Activated T-helper 2 cell treated with anti-CD3 and anti-CD28 coated beads, Interferon-gamma antibody, Interleukin-2, Interleukin-4, amounts not matched to agents 10 μg/mL and 5 μg/mL and 100 μg/mL, durations not matched to agents 14 hours and 24 hours and 36 hours (primary cell): ENCODE measurements at regions not wholly inside any gene's neighbourhood (a gene's known extent, or its start where the extent isn't known, plus 50 kb on each side); places are given as distances from the start of the nearest gene placed in this dataset.
"Not testable (repeated sequence)": the region's sequence is repeated elsewhere in the genome, so short reads cannot be mapped to it uniquely, and the experiment has no call there.

Experiments
- DNase-seq: peaks from one replicate; pipeline ENCODE4 v3.0.0; 2021; ENCODE audit warnings: low spot score
- H3K27ac Mint-ChIP-seq: one replicate; pipeline ENCODE4 v1.8.0; 2021; ENCODE audit warnings: mixed read lengths
- H3K27me3 Mint-ChIP-seq: one replicate; pipeline ENCODE4 v1.8.0; 2021; ENCODE audit warnings: low read depth, mixed read lengths
- H3K36me3 Mint-ChIP-seq: one replicate; pipeline ENCODE4 v1.8.0; 2021; ENCODE audit warnings: low read depth, mixed read lengths
- H3K4me1 Mint-ChIP-seq: one replicate; pipeline ENCODE4 v1.8.0; 2021; ENCODE audit warnings: low read depth, mixed read lengths
- H3K4me3 Mint-ChIP-seq: one replicate; pipeline ENCODE4 v1.8.0; 2021; ENCODE audit warnings: low read depth, mild to moderate bottlenecking, moderate library complexity, mixed read lengths
- H3K9me3 Mint-ChIP-seq: one replicate; pipeline ENCODE4 v1.8.0; 2021; ENCODE audit warnings: mixed read lengths
- intact Hi-C: fragments of 100-400 bp; cut with micrococcal nuclease; formaldehyde crosslinking; loops from one replicate; pipeline ENCODE4 v1.15.1; 2023

DNA sequence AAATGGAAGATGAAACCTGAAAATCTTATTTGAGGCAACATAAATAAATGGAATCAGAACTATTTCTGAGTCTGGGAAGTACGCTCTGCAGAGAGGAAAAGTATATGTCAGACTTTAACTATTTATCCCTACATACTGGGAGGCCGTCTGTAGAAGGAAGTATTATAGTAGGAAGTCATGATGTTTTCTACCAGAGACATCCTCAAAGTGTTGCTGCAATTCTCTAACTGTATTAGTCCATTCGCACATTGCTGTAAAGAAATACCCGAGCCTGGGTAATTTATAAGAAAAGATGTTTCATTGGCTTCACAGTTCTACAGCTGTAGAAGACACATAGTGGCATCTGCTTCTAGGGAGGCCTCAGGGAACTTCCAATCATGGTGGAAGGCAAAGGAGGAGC lies 88.7 kb upstream of the TBL1X start:
- H3K27me3 Mint-ChIP-seq: peaks cover 4% of the 10 kb centered on the region
- peaks cover 14% of the 10 kb centered on the region for H3K4me1 Mint-ChIP-seq
- no peaks in the 10 kb centered on the region for H3K36me3 Mint-ChIP-seq
- no peak for DNase-seq
- H3K27ac Mint-ChIP-seq: no peak overlapping the region
- H3K9me3 Mint-ChIP-seq: no peaks in the 10 kb centered on the region
- intact Hi-C loops: no loop called here
- H3K4me3 Mint-ChIP-seq: no peak overlapping the region

DNA sequence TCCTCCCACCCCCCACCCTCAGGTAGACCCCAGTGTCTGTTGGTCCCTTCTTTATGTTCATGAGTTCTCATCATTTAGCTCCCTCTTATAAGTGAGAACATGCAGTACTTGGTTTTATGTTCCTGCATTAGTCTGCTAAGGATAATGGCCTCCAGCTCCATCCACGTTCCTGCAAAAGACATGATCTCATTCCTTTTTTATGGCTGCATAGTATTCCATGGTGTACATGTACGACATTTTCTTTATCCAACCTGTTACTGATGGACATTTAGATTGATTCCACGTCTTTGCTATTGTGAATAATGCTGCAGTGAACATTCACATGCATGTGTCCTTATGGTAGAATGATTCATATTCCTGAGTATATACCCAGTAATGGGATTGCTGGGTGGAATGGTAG lies 87.6 kb upstream of the TBL1X start:
- H3K27ac Mint-ChIP-seq, H3K4me3 Mint-ChIP-seq, intact Hi-C loops, H3K36me3 Mint-ChIP-seq, DNase-seq, H3K27me3 Mint-ChIP-seq, H3K9me3 Mint-ChIP-seq: not testable (repeated sequence)
- peaks cover 14% of the 10 kb centered on the region for H3K4me1 Mint-ChIP-seq

DNA sequence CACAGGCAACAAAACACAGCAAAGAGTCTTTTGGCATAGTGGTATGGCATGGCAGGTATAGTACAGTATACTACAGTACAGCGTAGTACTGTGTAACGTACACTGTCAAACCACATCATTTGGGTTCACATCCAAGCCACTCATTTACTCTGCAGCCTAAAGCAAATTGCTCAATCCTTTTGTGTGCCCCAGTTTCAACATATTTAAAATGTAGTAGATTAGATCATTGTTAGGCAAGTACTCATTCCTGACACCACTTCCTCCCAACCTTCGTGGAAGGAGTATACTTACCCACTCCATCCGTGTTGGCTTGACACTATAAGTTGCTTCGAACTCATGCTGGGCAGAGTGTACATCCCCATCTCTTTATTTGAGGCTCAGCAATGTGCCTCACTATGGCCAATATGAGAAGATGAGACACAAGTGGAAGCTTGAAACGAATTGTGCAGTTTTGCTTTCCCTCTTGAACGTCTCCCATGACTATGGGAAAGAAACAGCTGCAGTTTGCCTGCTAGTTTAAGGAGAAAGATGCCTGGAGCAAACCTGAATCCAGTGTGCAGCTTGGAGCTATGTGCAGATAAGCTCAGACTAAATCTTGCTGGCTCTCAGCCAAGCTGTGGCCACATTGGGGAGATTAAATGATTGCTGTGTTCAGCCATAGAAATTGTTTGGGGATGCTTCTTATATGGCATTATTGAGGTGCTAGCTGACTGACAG lies 85.7 kb upstream of the TBL1X start:
- intact Hi-C loops: no loop called here
- H3K27ac Mint-ChIP-seq: no peak overlapping the region
- DNase-seq: no peak

DNA sequence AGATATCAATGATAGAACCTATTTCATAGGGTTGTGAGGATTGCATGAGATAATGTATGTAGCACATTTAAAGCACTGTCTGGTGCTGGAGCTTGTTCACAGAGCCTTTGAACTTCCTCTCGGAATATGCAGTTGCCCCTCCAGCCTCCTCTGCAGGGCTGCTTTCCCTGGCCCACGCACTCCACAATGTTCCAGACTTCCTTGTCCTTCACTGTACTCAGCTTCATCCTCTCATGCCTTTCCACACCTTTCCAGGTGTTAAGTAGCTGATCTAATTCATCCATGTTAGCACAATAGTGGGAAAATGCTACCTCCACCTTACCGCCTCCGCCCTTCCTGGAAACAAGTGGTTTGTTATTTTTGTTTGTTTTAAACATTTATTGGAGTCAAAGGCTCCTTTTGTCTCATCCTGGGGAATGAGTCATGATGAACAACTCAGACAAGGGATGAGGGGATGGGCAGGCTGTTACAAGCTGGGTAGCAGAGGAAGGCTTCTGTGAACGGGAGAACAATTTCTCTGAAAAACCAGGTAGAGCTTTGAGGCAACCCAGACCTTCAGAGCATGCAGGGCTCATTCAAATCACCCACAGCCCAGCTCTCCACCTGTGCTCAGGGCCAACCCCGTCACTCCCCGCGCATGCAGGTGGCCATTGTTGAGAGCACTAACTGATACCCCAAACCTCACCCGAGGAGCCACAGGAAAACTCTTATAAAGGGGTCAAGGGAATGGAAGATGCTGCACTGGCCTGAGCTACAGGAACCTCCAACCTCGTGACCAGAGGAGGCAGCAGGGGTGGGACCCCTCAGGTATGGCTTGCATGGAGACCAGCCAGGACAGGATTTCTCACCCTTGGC lies 84.9 kb upstream of the TBL1X start:
- no peak overlapping the region for H3K27ac Mint-ChIP-seq
- no peak for DNase-seq
- H3K36me3 Mint-ChIP-seq: no peaks in the 10 kb centered on the region
- no peaks in the 10 kb centered on the region for H3K27me3 Mint-ChIP-seq
- H3K4me3 Mint-ChIP-seq: no peak overlapping the region
- intact Hi-C loops: no loop called here
- no peaks in the 10 kb centered on the region for H3K9me3 Mint-ChIP-seq
- peaks cover 14% of the 10 kb centered on the region for H3K4me1 Mint-ChIP-seq

More for the DNA sequence above, 85.7 kb upstream of the TBL1X start:
- no peak overlapping the region for H3K4me3 Mint-ChIP-seq
- no peaks in the 10 kb centered on the region for H3K36me3 Mint-ChIP-seq
- no peaks in the 10 kb centered on the region for H3K27me3 Mint-ChIP-seq
- H3K9me3 Mint-ChIP-seq: no peaks in the 10 kb centered on the region
- H3K4me1 Mint-ChIP-seq: peaks cover 14% of the 10 kb centered on the region

DNA sequence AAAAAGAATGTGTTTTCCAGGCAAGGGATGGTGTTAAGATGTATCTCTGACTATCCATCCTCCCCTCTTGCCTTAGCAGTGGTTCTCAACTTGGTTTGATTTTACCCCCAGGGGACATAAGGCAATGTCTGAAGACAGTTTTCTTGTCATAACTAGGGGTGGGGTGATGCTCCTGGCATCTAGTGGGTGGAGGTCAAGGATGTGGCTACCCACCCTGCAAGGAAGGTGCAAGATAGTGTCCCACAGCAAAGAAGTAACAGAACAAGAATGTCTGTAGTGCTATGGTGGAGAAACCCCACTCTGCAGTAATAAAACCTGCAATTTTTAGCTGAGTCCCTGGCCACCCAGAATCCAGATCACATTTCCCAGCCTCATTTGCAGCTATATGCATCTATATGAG lies 81.2 kb upstream of the TBL1X start:
- intact Hi-C loops: no loop called here
- Mint-ChIP-seq H3K36me3 (no peaks in the 10 kb centered on the region), H3K9me3 (no peaks in the 10 kb centered on the region), H3K27ac (no peak overlapping the region), H3K27me3 (peaks cover 3% of the 10 kb centered on the region), H3K4me3 (no peak overlapping the region), H3K4me1 (peaks cover 11% of the 10 kb centered on the region)
- no peak for DNase-seq

DNA sequence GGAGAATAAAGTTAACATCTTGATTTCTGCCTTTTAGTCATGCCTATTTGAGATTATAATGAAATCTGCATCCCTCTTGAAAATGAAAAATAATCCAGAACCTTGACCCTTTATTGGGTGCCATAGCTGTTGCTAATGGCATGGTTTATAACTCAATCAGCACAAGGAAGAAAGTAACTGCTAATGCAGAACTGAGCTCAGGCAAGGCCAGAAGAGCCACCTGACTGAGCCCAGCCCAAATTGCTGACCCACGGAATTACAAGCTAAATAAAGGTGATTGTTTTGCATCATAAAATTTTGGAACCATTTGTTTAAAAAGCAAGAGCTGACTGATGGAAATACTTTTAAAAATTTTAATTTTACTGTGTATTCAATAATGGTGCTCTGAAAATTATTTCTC lies 76.4 kb upstream of the TBL1X start:
- Mint-ChIP-seq H3K9me3 (no peaks in the 10 kb centered on the region), H3K27ac (no peak overlapping the region), H3K4me3 (no peak overlapping the region), H3K36me3 (no peaks in the 10 kb centered on the region), H3K4me1 (no peaks in the 10 kb centered on the region), H3K27me3 (peaks cover 3% of the 10 kb centered on the region)
- no peak for DNase-seq
- intact Hi-C loops: no loop called here

DNA sequence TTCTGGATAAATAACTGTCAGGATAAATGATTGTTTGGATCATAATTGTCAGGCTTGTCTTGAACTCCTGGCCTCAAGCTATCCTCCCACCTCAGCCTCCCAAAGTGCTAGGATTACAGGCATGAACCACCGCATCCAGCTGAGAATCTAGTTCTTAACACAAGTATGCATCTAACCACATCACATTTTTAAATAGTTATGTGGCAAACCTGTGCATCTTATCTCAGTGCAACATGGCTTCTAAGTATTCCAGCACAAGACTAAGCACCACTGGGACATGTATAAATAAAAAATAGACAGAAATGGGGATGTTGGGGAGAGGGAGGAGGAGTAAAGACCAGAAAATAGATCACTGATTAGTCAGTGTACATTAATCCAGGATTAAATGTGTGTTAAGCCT lies 74.7 kb upstream of the TBL1X start:
- Mint-ChIP-seq H3K36me3 (no peaks in the 10 kb centered on the region), H3K27me3 (peaks cover 3% of the 10 kb centered on the region), H3K4me3 (no peak overlapping the region), H3K9me3 (no peaks in the 10 kb centered on the region), H3K27ac (no peak overlapping the region), H3K4me1 (no peaks in the 10 kb centered on the region)
- no peak for DNase-seq
- intact Hi-C loops: no loop called here

DNA sequence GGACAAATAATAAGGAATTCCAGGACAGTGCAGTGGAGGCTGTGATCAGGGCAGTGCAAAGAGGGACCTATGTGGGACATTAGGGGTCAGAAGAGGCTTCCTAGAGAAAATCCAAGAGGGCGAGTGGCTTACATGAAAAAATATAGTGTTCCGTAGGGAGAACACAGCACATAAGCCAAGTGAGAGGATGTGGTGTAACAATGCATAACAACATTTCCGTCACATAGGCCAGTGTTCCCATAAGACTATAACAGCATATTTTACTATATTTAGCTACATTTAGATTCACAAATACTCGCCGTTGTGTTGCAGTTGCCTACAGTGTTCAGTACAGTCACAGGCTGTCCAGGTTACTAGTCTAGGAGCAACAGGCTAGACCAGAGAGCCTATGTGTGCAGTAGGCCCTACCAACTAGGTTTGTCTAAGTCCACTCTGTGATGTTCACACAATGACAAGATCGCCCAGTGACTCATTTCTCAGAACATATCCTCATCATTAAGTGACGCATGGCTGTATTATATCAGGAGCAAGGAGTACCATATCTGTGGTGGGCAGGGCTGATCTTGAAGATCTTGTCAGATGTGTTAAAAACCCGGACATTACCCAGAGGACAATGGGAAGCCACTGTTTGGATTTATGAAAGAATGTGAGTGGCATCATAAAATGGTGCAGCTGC lies 74.0 kb upstream of the TBL1X start:
- H3K36me3 Mint-ChIP-seq: no peaks in the 10 kb centered on the region
- no peak overlapping the region for H3K4me3 Mint-ChIP-seq
- no peak for DNase-seq
- no peaks in the 10 kb centered on the region for H3K4me1 Mint-ChIP-seq
- no peak overlapping the region for H3K27ac Mint-ChIP-seq
- intact Hi-C loops: no loop called here
- peaks cover 3% of the 10 kb centered on the region for H3K27me3 Mint-ChIP-seq
- no peaks in the 10 kb centered on the region for H3K9me3 Mint-ChIP-seq

DNA sequence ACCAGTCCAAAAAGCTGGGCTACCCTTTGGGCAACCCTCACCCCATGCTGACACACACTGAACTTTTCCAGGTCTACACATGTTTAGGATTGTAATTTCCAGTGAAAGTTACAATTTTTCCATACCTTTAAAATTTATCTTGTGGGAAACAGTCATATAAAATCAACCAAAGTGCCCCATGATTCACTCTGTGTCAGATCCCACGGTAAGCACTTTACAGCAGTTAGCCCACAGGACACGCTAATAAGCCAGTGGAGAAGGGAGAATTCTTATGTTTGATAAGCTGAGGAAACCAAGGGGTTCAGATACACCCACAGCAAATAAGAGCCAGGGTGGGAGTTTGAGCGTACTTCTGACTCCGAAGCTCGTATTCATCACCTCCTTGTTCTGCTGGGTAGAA lies 72.4 kb upstream of the TBL1X start:
- intact Hi-C loops: no loop called here
- DNase-seq: no peak
- H3K27ac Mint-ChIP-seq: no peak overlapping the region
- no peaks in the 10 kb centered on the region for H3K9me3 Mint-ChIP-seq
- H3K4me1 Mint-ChIP-seq: no peaks in the 10 kb centered on the region
- peaks cover 3% of the 10 kb centered on the region for H3K27me3 Mint-ChIP-seq
- H3K36me3 Mint-ChIP-seq: no peaks in the 10 kb centered on the region
- no peak overlapping the region for H3K4me3 Mint-ChIP-seq

DNA sequence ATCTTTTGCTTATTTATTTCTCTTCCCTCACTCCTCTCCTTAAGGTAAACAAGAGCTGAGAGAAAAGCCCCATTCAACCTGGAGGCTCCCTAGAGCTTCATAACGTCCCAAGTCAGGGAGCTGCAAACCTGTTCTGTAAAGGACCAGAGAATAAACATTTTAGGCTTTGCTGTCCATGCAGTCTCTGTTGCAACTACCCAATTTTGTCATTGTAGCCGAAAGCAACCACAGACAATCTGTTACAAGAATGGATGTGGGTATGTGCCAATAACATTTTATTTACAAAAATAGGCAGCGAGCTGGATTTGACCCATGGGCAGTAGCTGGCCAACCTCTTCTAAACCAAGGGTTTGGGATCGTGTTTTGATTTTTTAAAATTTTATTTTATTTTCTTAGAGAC lies 71.3 kb upstream of the TBL1X start:
- DNase-seq: no peak
- intact Hi-C loops: no loop called here
- Mint-ChIP-seq H3K9me3 (no peaks in the 10 kb centered on the region), H3K27me3 (no peaks in the 10 kb centered on the region), H3K4me3 (no peak overlapping the region), H3K36me3 (no peaks in the 10 kb centered on the region), H3K27ac (no peak overlapping the region), H3K4me1 (no peaks in the 10 kb centered on the region)

DNA sequence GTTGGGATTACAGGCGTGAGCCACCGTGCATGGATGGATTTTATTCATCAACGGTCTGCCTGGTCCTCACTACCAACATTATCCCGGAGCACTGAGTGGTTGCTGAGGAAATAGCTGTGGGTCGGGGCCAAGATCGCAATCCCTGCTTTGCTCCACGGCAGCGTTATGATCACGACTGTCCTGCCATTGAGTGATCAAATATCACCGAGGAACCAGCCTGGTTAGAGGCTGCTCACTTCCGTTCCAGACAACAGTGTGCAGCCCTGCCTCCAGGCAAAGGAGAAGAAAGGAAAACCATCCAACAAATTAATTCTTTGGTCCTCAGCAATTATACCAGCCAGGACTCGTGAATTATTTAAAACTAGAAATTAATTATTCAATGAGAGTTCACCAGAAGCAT lies 70.6 kb upstream of the TBL1X start:
- Mint-ChIP-seq H3K9me3 (no peaks in the 10 kb centered on the region), H3K4me1 (no peaks in the 10 kb centered on the region), H3K4me3 (no peak overlapping the region), H3K27me3 (no peaks in the 10 kb centered on the region), H3K36me3 (no peaks in the 10 kb centered on the region), H3K27ac (no peak overlapping the region)
- no peak for DNase-seq
- intact Hi-C loops: no loop called here

DNA sequence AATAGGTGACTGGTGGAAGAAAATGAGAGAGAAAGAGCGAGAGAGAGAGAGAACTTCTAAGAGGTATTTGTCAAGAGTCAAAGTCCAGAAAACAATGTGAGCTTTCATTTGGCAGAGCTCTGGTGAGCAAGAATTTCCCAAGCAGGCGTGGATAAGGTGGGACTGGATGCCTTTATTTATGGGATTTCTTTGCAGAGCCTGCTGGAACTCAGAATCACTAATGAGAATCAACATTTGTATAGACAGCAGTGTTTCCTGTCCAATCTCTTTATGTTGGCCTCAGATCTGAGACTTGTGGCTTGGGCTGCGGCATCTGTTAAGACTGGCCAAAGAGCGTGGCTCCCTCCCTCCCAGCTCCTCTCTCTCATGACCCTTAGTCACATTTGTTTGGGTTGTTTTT lies 67.9 kb upstream of the TBL1X start:
- H3K27me3 Mint-ChIP-seq: no peaks in the 10 kb centered on the region
- intact Hi-C loops: no loop called here

DNA sequence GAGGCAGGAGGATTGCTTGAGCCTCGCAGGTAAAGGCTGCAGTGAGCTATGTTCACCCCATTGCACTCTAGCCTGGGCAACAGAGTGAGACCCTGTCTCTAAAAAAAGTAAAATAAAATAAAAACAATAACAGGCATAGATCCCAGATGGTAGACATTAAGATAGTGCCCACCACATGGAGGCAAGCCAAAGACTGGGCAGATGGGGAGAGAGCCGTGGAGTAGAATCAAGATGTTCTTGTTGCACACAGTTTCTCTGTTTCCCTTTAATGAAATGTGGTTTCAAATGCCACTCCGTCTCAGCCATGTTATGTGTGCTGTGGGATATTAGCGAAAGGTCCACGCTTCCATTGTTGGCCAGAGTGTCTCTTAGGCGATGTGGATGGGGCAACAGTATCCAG lies 63.8 kb upstream of the TBL1X start:
- Mint-ChIP-seq H3K27me3 (no peaks in the 10 kb centered on the region), H3K4me1 (no peaks in the 10 kb centered on the region), H3K9me3 (no peaks in the 10 kb centered on the region), H3K36me3 (no peaks in the 10 kb centered on the region), H3K27ac (no peak overlapping the region), H3K4me3 (no peak overlapping the region)
- intact Hi-C loops: no loop called here
- no peak for DNase-seq

More for the DNA sequence above, 67.9 kb upstream of the TBL1X start:
- no peak for DNase-seq
- Mint-ChIP-seq H3K4me3 (no peak overlapping the region), H3K4me1 (no peaks in the 10 kb centered on the region), H3K9me3 (no peaks in the 10 kb centered on the region), H3K27ac (no peak overlapping the region), H3K36me3 (no peaks in the 10 kb centered on the region)
